ENCODE measurements at regions not wholly inside any gene's neighbourhood (a gene's known extent, or its start where the extent isn't known, plus 50 kb on each side); places are given as distances from the start of the nearest gene placed in this dataset.

- no peak for TF ChIP-seq BATF2 (CRISPR knock-in tag; IDR thresholded peaks at IDR 0.05)
- no peak for TF ChIP-seq POLR2A (IDR thresholded peaks at IDR 0.05; ENCODE audit: insufficient read depth in 1 of 2, low read depth in 2 of 2, low read length in 2 of 2)
- no peak for TF ChIP-seq ZNF317 (CRISPR knock-in tag; IDR thresholded peaks at IDR 0.05)
- TF ChIP-seq PRDM4 (CRISPR knock-in tag; IDR thresholded peaks at IDR 0.05; ENCODE audit: borderline replicate concordance): no peak
- no peak for TF ChIP-seq SIN3A (IDR thresholded peaks at IDR 0.05; ENCODE audit: borderline replicate concordance, low read depth, low read length)
- TF ChIP-seq CTCF (CRISPR knock-in tag; IDR thresholded peaks at IDR 0.05): no peak
- no peak for TF ChIP-seq SRF (IDR thresholded peaks at IDR 0.05; ENCODE audit: low read depth, low read length)
- no peak for TF ChIP-seq NBN (conservative IDR thresholded peaks at IDR 0.05)
- TF ChIP-seq CBFB (CRISPR knock-in tag; IDR thresholded peaks at IDR 0.05): no peak
These were observed 178.6 kb upstream of the LINGO1 start for GRCh38 chr15:77811270-77811669.
